Kidney epithelial cell (primary cell): ENCODE measurements at regions not wholly inside any gene's neighbourhood (a gene's known extent, or its start where the extent isn't known, plus 50 kb on each side); places are given as distances from the start of the nearest gene placed in this dataset.
"Not testable (repeated sequence)": the region's sequence is repeated elsewhere in the genome, so short reads cannot be mapped to it uniquely, and the experiment has no call there.

ENCODE experiments used
- DNase-seq: peaks from one replicate; pipeline ENCODE4 v3.0.0-alpha.2; 2010; ENCODE audit warnings: low read depth
- H3K27me3 ChIP-seq: 2 replicates; pipeline ENCODE4 v1.6.0; 2011; ENCODE audit warnings: low read length; ENCODE audit not compliant: control insufficient read depth, insufficient read depth
- H3K36me3 ChIP-seq: 2 replicates; pipeline ENCODE4 v1.5.1; 2011; ENCODE audit warnings: low read length; ENCODE audit not compliant: control insufficient read depth, insufficient read depth
- H3K4me3 ChIP-seq: 2 replicates; pipeline ENCODE4 v1.5.1; 2011; ENCODE audit warnings: low read depth, mild to moderate bottlenecking, control low read depth, low read length
- CTCF ChIP-seq: IDR thresholded peaks from 2 replicates; pipeline ENCODE4 v1.5.1; 2011; ENCODE audit warnings: mild to moderate bottlenecking, moderate library complexity, low read length, control low read depth, inconsistent platforms; ENCODE audit not compliant: insufficient read depth, poor library complexity, severe bottlenecking

- DNase-seq: no peak
- H3K27me3 ChIP-seq: no peaks in the 10 kb centered on the region
- H3K4me3 ChIP-seq: no peak overlapping the region
- TF ChIP-seq CTCF: no peak
- no peaks in the 10 kb centered on the region for H3K36me3 ChIP-seq
Observed at GRCh38 chr2:192604295-192604694, 409.6 kb upstream of the TMEFF2 start.

- not testable (repeated sequence) for DNase-seq, H3K4me3 ChIP-seq, H3K27me3 ChIP-seq, H3K36me3 ChIP-seq
Observed at GRCh38 chr2:192598649-192599048, 403.9 kb upstream of the TMEFF2 start.

GRCh38 chr2:192593561-192593960 lies 398.8 kb upstream of the TMEFF2 start:
- H3K27me3 ChIP-seq: no peaks in the 10 kb centered on the region
- H3K4me3 ChIP-seq: no peak overlapping the region
- H3K36me3 ChIP-seq: no peaks in the 10 kb centered on the region
- DNase-seq: no peak
- TF ChIP-seq CTCF: no peak

GRCh38 chr2:192591617-192592016 lies 396.9 kb upstream of the TMEFF2 start:
- H3K36me3 ChIP-seq: no peaks in the 10 kb centered on the region
- no peak for DNase-seq
- H3K4me3 ChIP-seq: no peak overlapping the region
- H3K27me3 ChIP-seq: no peaks in the 10 kb centered on the region
- TF ChIP-seq CTCF: no peak

GRCh38 chr2:192585418-192585817 lies 390.7 kb upstream of the TMEFF2 start:
- H3K27me3 ChIP-seq: no peaks in the 10 kb centered on the region
- no peak overlapping the region for H3K4me3 ChIP-seq
- peak; percentile 35 for DNase-seq
- no peaks in the 10 kb centered on the region for H3K36me3 ChIP-seq
- TF ChIP-seq CTCF: no peak

- H3K27me3 ChIP-seq: no peaks in the 10 kb centered on the region
- H3K4me3 ChIP-seq: no peak overlapping the region
- TF ChIP-seq CTCF: no peak
- no peak for DNase-seq
- no peaks in the 10 kb centered on the region for H3K36me3 ChIP-seq
Observed at GRCh38 chr2:192584976-192585375, 390.2 kb upstream of the TMEFF2 start.
